ENCODE measurements at regions not wholly inside any gene's neighbourhood (a gene's known extent, or its start where the extent isn't known, plus 50 kb on each side); places are given as distances from the start of the nearest gene placed in this dataset.

DNA sequence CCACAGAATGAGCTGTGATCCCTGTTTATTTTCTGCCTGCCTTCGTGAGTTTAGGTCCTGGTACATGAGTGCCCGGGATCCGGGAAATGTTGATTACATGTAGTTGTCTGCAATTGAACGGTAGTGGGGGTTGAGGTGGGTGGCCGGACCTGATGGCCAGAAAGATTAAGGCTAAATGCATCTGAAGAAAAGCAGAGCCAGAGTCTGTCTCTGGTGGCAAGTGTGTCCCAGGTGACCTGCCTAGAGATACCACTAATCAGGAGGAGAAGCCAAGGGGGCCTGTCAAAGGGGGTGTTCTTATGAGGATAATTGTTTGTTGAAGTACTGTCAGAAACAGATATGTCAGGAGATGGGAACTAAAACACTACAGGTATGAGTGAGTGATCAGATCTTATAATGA, 154.0 kb upstream of the ASIC2 start:
- Histone ChIP-seq H4K20me1 (ENCODE audit: control insufficient read depth, insufficient read depth) (no peaks in the 10 kb centered on the region), H3K27ac (ENCODE audit: control insufficient read depth, insufficient read depth) (no peak overlapping the region), H3K79me2 (ENCODE audit: control insufficient read depth, insufficient read depth, low read length) (no peaks in the 10 kb centered on the region), H3K4me3 (no peak overlapping the region), H3K4me2 (ENCODE audit: control insufficient read depth, insufficient read depth) (no peak overlapping the region), H3K4me1 (ENCODE audit: control insufficient read depth, insufficient read depth, low read length) (no peaks in the 10 kb centered on the region), H3K9me3 (replicated peaks; ENCODE audit: control insufficient read depth, insufficient read depth, low read length) (no peaks in the 10 kb centered on the region), H3K27me3 (replicated peaks in 1 of 2; ENCODE audit: control insufficient read depth in 2 of 2, insufficient read depth in 2 of 2, low read length in 1 of 2) (no peaks in the 10 kb centered on the region), H3K9ac (ENCODE audit: control insufficient read depth, insufficient read depth, low read length) (no peak overlapping the region), H2AFZ (ENCODE audit: control insufficient read depth, low read depth, low read length) (no peak overlapping the region), H3K36me3 (ENCODE audit: control insufficient read depth in 2 of 2, insufficient read depth in 2 of 2, low read length in 1 of 2) (no peaks in the 10 kb centered on the region)
- ChIA-PET POLR2A (no interaction called here), RAD21 (ENCODE audit: unreplicated experiment) (interaction anchor here (0.7 kb wide), 1 partner anchor 56 kb away, joined by 3 read pairs; no protein-coding TSS in a partner anchor), SMC1A (ENCODE audit: uncharacterized antibody, unreplicated experiment) (interaction anchor here (0.7 kb wide), 1 partner anchor 11 kb away, joined by 3 read pairs; no protein-coding TSS in a partner anchor), CTCF (interaction anchor here (0.7 kb wide), 1 partner anchor 13 kb away, joined by 3 read pairs; no protein-coding TSS in a partner anchor)
- ATAC-seq, result no peak
- no peak for DNase-seq (ENCODE audit: low read depth, low spot score)
- in situ Hi-C loops (cut with MboI), result no loop called here
- WGBS (ENCODE audit: insufficient coverage, insufficient replicate concordance, low lambda C conversion rate, missing lambda C conversion rate), result 49% methylated on average over 5 of the region's 5 CpGs
- intact Hi-C loops (cut with micrococcal nuclease; ENCODE audit: unreplicated experiment), result no loop called here
- no TSS peak for BruUV-seq (replicated peaks)
- FAIRE-seq, result no peak
- TF ChIP-seq POLR2AphosphoS5 (IDR thresholded peaks at IDR 0.05; ENCODE audit: low read length), result no peak
- no peak for TF ChIP-seq MLLT1 (IDR thresholded peaks at IDR 0.05)
- TF ChIP-seq, protein P1, sequence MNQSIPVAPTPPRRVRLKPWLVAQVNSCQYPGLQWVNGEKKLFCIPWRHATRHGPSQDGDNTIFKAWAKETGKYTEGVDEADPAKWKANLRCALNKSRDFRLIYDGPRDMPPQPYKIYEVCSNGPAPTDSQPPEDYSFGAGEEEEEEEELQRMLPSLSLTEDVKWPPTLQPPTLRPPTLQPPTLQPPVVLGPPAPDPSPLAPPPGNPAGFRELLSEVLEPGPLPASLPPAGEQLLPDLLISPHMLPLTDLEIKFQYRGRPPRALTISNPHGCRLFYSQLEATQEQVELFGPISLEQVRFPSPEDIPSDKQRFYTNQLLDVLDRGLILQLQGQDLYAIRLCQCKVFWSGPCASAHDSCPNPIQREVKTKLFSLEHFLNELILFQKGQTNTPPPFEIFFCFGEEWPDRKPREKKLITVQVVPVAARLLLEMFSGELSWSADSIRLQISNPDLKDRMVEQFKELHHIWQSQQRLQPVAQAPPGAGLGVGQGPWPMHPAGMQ (IDR thresholded peaks at IDR 0.05; ENCODE audit: borderline replicate concordance), result no peak
- TF ChIP-seq KAT2A (conservative IDR thresholded peaks at IDR 0.05; ENCODE audit: control insufficient read depth, low read depth, low read length), result no peak

GRCh38 chr17:33451221-33451620, 158.1 kb upstream of the ASIC2 start:
- in situ Hi-C loops (cut with MboI), result no loop called here
- Histone ChIP-seq H3K4me2 (ENCODE audit: control insufficient read depth, insufficient read depth) (no peak overlapping the region), H3K36me3 (ENCODE audit: control insufficient read depth in 2 of 2, insufficient read depth in 2 of 2, low read length in 1 of 2) (no peaks in the 10 kb centered on the region), H3K27me3 (replicated peaks in 1 of 2; ENCODE audit: control insufficient read depth in 2 of 2, insufficient read depth in 2 of 2, low read length in 1 of 2) (no peaks in the 10 kb centered on the region), H2AFZ (ENCODE audit: control insufficient read depth, low read depth, low read length) (no peak overlapping the region), H3K4me1 (ENCODE audit: control insufficient read depth, insufficient read depth, low read length) (no peaks in the 10 kb centered on the region), H3K9ac (ENCODE audit: control insufficient read depth, insufficient read depth, low read length) (no peak overlapping the region), H3K4me3 (no peak overlapping the region), H4K20me1 (ENCODE audit: control insufficient read depth, insufficient read depth) (no peaks in the 10 kb centered on the region), H3K27ac (ENCODE audit: control insufficient read depth, insufficient read depth) (no peak overlapping the region), H3K79me2 (ENCODE audit: control insufficient read depth, insufficient read depth, low read length) (no peaks in the 10 kb centered on the region), H3K9me3 (replicated peaks; ENCODE audit: control insufficient read depth, insufficient read depth, low read length) (no peaks in the 10 kb centered on the region)
- RAD21 ChIA-PET (ENCODE audit: unreplicated experiment), result interaction anchor here (1.2 kb wide), 1 partner anchor 223 kb away, joined by 3 read pairs; no protein-coding TSS in a partner anchor
- POLR2A ChIA-PET, result no interaction called here
- intact Hi-C loops (cut with micrococcal nuclease; ENCODE audit: unreplicated experiment), result no loop called here
- CTCF ChIA-PET, result no interaction called here
- no peak for FAIRE-seq
- no peak for DNase-seq (ENCODE audit: low read depth, low spot score)
- BruUV-seq (replicated peaks), result no TSS peak
- 60% methylated on average over 7 of the region's 7 CpGs for WGBS (ENCODE audit: insufficient coverage, insufficient replicate concordance, low lambda C conversion rate, missing lambda C conversion rate)
- SMC1A ChIA-PET (ENCODE audit: uncharacterized antibody, unreplicated experiment), result no interaction called here
- ATAC-seq, result no peak
- TF ChIP-seq, protein P2, sequence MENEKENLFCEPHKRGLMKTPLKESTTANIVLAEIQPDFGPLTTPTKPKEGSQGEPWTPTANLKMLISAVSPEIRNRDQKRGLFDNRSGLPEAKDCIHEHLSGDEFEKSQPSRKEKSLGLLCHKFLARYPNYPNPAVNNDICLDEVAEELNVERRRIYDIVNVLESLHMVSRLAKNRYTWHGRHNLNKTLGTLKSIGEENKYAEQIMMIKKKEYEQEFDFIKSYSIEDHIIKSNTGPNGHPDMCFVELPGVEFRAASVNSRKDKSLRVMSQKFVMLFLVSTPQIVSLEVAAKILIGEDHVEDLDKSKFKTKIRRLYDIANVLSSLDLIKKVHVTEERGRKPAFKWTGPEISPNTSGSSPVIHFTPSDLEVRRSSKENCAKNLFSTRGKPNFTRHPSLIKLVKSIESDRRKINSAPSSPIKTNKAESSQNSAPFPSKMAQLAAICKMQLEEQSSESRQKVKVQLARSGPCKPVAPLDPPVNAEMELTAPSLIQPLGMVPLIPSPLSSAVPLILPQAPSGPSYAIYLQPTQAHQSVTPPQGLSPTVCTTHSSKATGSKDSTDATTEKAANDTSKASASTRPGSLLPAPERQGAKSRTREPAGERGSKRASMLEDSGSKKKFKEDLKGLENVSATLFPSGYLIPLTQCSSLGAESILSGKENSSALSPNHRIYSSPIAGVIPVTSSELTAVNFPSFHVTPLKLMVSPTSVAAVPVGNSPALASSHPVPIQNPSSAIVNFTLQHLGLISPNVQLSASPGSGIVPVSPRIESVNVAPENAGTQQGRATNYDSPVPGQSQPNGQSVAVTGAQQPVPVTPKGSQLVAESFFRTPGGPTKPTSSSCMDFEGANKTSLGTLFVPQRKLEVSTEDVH (IDR thresholded peaks at IDR 0.05; ENCODE audit: low read depth, partially characterized antibody), result no peak
- TF ChIP-seq TAF1 (IDR thresholded peaks at IDR 0.05; ENCODE audit: borderline replicate concordance, low read depth, low read length) (no peak), SIX5 (IDR thresholded peaks at IDR 0.05; ENCODE audit: low read depth, low read length, severe bottlenecking) (no peak)

Measured in GM12878 (cell line).